Stimulated activated CD8-positive, alpha-beta memory T cell treated with anti-CD3 and anti-CD28 coated beads, Interleukin-15, amount 100 ng/mL, for 1 hour (primary cell): ENCODE measurements at regions not wholly inside any gene's neighbourhood (a gene's known extent, or its start where the extent isn't known, plus 50 kb on each side); places are given as distances from the start of the nearest gene placed in this dataset.
"Not testable (repeated sequence)": the region's sequence is repeated elsewhere in the genome, so short reads cannot be mapped to it uniquely, and the experiment has no call there.

ENCODE experiments used
- DNase-seq: peaks from one replicate; pipeline ENCODE4 v3.0.0-alpha.2; 2020; ENCODE audit warnings: low read depth

DNA sequence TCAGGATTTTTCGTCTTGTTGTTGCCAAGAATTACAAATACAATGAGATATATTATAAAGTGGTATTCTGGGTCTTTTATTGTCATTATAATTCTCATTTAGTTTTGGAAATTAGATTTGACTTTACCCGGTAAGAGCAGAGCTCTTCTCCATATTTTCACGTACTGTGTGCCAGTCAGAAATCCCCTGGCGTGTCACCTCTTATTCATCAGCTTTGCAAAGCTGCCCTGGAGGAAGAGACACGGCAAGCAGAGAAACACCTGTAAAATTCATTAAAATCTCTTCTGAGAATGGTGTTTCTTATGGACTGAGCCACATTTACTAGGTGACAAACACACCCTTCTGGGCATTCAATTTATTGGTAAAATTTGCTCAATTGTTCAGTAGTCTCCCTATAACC, 440.4 kb downstream of the HINT1 start:
- DNase-seq: no peak

DNA sequence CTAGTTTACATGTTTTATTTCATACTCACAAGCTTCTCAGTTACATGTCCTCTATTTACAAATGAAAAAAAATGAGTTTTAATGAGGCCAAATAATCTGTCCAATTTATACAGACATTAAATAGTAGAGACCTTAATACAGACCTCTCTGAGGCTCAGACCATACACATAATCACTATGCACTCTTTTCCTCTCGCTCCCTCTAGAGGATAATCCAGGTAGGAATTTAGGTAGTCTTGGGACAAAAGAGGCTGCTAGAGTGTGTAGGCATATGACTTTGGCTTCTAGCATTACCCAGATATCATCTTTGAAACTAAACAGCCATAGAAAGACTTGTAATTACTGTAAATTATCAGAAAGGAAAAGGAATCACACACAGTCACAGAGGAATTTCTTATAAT, 444.7 kb downstream of the HINT1 start:
- DNase-seq: no peak

DNA sequence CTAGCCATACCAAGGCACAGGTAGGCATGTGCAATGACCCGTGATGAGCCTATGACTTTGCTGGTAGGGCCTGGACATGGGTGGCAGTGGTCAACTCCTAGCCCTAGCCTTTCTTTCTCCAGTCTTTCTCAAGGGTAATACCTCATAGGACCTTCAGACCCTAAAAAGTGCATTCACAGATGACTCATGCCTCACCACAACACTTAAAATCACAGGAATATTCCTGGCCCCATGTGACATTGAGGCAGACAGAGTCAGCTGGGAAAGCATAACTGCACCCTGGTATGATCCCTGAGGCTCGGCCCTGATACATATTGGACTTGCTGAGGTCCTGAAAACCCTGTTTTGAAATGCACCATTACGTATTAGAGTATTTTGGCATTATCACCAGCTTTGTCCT, 449.5 kb downstream of the HINT1 start:
- DNase-seq: no peak

DNA sequence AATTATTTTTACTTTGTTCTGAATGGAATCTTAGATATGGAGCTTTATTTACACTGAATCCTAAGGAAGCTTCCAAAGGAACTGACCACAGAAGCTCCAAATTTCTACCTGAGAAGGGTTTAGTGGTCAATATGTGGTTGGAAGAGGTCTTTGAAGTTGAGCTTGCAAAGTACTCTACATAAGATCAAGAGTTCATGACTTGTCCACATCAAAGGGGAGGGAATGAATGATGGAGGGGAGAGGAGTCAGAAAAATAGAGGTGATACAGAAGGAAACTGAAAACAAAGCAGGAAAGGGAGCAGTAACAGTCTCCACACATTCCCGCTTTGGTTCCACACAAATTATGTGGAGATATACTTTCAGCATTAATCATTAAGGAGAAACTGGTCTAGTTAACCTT, 450.9 kb downstream of the HINT1 start:
- DNase-seq: no peak

DNA sequence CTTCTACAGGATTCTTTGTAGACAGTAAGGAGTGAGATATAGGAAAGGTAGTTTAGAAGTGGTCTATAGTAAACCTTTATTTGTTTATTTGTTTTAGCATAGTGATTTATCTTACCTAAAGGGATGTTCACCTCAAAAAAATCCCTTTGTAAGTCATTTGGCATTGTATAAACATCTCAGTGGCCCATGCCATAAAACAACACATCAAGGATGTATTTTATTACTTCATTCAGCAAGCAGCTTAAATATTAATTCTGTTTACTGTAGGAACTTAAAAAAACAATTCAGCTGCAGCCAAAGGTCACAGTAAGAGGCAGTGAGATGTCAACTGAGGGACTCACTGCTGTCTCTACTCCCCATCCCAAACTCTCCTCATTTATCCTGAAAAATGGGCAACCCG, 452.7 kb downstream of the HINT1 start:
- DNase-seq: no peak

DNA sequence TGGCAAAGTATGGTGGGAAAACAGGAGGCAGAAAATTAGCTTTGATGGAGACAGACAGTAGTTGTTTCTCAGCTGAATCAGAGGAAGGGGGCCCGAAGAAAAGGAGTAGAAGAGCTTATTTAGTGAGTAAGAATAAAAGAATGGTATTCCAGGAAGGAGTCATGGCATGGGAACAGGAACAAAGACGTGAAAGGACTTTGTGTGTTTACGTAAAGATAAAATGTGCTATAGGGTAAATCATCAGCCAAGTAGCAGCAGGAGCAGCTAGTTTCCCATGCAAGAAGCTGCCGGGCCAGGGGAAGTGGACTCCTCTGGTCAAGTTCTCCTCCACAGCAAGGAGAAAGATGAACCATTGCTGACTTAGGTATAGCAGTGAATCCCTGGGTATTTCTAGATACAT, 454.5 kb downstream of the HINT1 start:
- DNase-seq: no peak

DNA sequence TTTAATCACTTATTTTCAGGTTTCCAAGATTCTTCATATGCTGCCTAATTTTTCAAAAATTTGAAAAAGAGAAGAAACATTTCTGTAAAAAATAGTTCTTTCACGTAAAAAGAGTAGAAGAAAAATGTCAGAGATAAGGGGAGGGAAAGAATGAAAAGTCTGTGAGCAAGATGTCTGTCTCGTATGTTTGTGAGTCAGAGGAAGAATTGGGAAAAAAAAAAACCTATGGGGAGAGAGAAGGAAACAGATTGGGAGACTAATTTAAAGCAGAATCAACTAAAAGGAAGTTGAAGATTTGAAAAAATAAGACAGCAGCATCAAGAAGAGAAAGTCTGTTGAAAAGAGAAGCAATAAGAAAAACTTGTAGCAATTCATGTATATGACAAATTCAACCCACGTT, 456.3 kb downstream of the HINT1 start:
- DNase-seq: no peak

DNA sequence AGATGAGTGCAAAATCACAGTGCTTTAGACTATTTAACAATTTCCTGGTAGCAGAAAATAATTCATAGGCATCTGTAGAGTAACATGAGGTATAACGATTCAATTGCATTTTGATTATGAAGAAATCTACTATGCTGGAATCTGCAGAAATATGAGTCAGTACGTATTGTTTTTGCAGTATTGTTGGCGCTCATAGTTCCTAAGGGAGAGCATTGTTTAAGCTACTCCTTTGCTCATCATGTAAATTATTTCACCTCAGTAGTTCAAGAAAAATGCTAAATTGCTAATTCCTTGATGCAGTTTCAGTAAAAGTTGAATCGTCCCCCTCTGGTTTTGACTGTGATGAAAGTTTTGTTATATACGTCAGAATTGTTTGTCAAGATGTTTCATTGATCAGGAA, 458.4 kb downstream of the HINT1 start:
- DNase-seq: no peak

DNA sequence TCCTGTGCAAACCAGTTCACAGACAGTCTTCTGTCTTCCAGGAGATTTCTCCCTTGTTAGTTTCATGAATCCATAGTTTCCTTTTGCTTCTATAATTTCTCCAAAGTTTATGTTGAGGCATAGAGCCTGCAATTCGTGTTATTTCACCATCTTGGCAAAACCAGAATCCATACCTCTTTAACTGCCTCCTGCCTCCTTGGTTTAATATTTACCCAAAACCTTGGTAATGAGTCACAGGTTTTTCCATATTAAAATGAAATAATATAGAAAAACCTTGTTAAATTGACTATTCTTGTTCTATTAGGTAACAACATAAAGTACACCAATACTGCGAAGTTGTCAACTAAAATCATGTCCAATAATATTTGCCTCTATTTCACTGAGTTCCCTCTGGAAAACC, 459.7 kb downstream of the HINT1 start:
- DNase-seq: no peak

DNA sequence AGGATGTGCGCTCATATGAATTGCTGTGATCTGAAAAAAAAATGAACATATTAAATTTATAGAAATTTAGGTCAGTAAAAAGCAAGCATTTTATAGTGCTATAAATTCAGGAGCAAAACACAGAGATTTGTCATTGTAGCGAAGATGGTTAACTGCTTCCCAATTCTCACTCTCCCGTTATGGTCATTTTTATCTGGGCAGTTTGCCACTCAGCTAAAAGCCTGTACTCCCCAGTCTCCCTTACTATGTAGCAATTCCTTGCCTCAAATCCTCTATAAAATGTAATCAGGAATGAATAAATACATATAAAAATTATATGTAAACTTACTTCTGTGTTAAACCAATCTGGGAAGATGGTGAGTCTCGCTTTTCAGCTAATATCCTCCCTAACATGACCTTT, 471.5 kb downstream of the HINT1 start:
- no peak for DNase-seq

DNA sequence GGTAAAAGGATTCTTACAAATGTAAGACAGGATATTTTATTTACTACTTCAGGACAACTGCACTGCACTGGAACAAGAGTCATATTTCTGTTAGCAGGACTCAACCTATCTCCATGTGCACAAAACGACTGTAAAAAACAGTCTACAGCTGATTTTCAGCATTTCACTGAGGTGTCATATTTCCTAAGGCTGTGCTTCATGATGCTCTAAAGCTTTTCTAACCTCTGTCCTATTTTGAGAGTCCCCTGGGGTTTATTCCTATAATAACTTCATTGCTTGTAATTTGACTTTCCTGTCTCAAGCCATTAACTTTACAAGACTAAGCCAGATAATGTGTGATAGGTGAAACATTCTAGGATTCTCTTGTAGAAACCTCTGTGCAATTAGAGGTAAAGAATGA, 472.3 kb downstream of the HINT1 start:
- DNase-seq: no peak

DNA sequence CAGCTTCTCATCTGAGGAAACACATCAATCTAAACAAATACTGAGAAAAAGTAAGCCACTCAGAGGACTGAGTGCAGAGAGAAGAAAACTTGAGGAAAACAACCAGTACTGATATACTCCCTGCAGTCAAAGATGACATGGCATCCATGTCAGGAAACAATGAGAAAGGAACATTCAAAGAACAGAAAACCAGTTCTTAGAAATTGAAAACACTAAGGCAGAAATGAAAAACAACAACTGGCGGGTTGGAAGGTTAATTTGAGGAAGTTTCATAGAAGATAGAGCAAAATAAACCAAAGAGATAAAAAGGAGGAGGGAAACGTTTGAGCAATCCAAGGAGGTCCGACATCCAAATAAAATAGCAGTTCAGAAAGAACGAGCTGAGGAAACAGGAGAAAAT, 475.2 kb downstream of the HINT1 start:
- no peak for DNase-seq

DNA sequence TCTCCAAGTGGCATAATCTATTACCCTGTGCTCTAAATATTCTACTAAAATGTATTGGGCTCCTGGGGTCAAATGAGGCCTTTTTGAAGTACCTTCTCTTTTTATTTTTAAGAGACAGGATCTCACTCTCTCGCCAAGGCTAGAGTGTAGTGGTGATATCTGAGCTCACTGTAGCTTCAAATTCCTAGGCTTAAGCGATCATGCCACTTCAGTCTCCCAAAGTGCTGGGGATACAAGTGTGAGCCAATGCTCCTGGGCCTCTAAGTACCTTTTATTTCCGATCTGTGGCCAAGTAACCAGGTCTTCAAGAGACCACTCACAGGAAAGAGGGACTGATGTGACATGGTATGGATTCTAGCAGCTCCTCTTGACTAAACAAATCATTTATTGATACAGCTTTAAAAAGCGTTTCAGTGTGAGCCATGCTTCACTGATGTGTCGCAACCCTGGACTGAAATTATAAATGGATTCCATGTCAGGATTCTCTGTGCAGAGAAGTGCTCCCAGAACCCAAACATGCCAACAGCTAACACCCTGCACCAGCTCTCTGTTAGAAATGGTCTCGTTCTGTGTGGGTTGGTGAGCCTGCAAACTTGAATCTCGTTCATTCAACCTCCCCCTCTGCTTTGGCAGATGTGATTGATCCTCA, 477.8 kb downstream of the HINT1 start:
- DNase-seq: no peak

DNA sequence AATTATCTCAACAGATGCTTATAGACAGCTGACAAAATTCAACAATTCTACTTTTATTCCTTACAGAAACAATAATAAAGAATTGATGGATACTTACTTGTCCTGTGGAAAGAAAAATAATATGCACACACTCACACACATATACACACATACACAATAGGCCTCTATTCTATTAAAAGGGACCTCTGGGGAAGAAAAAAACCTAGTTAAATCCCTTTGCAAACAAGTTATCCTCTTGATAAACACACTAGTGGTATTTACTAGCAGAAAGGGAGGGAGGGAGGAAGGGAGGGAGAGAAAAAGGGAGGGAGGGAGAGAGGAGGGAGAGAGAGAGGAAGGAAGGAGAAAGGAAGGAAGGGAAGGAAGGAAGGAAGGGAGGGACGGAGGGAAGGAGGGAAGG, 486.4 kb downstream of the HINT1 start:
- no peak for DNase-seq

DNA sequence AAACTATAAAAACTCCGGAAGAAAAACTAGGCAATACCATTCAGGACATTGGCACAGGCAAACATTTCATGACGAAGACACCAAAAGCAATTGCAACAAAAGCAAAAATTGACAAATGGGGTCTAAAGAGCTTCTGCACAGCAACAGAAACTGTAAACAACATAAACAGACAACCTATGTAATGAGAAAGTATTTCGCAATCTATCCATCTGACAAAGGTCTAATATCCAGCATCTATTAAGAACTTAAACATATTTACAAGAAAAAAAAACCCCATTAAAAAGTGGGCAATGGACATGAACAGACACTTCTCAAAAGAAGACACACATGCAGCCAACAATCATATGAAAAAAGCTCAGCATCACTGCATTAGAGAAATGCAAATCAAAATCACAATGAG, 498.6 kb downstream of the HINT1 start:
- no peak for DNase-seq

DNA sequence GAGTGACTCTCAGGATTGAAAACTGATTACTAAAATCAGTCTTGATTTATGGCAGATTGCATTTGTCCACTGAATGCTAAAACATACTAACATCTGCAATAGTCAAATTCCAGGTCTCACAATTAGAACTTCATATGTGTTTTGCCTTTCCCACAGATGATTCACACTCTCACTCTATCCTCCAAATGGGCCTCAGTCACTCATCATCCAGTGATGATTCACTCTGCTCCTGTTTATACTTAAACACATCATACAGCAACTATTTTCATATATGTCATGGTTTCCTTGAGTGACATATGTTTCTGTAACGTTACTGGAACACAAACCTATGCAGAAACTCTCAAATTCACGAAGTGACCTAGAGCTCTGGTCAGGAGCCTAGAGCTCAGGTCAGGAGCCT, 512.9 kb downstream of the HINT1 start:
- no peak for DNase-seq

DNA sequence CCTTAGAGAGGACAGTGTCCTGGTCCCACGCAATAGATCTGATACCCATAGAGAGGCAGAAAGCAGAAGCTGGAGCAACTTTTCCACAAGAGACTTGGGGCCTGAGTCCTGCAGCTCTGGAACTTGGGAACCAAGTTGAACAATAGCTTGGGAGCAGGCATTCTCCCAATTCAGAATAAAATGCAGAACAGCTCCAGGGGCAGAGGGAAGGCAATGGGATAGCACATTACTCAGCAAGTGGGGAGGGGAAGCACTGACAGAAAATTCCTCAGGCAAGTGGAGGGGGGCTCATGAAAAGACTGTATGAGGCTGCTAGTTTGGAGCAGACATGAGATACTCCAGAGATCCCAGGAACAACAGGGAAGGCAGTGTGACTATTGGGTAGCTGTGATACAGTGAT, 513.6 kb downstream of the HINT1 start:
- no peak for DNase-seq

DNA sequence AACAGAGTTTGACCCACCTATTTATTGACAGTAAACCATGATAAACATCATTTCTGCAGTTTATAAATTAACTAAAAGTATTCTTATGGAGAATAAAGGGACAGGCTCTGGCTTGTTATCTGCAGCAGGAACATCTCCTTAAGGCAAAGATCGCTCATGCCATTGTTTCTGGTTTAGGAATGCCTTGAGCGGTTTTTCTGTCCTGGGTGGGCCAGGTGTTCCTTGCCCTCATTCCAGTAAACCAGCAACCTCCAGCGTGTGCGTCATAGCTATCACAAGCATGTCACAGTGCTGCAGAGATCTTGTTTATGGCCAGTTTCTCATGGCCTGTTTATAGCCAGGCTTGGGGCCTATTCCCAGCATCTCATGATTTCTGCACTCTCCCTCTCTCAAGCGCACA, 521.7 kb downstream of the HINT1 start:
- no peak for DNase-seq

DNA sequence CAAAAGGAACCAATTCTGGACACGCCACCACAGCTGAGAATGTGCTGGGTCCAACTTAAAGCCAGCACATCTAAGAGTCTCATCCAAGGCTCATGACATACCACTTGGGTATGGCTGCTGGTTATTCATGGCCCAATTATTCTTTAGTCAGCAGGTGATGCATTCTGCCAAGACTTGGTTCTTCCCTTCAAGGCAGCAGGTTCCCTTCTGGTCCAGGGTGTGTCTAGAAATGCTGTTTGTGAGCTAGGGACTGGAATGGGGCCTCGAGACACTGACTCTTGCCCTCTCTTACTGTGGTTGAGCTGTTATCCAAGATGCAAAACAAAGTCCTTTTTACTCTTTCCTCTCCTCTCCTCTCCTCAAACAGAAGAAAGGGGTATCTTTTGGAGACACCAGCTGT, 522.6 kb downstream of the HINT1 start:
- no peak for DNase-seq

DNA sequence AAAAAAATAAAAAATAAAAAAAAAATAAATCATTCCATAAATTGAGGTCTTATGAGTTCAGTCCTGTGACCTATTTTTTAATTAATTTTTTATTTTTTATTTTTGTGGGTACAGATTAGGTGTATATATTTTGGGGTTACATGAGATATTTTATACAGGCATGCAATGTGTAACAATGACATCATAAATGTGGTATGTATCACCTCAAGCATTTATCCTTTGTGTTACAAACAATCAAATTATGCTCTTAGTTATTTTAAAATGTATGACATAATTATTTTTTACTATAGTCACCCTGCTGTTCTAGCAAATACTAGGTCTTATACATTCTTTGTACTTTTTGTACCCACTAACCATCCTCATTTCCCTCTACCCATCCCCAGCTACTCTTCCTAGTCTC, 537.9 kb downstream of the HINT1 start:
- no peak for DNase-seq

DNA sequence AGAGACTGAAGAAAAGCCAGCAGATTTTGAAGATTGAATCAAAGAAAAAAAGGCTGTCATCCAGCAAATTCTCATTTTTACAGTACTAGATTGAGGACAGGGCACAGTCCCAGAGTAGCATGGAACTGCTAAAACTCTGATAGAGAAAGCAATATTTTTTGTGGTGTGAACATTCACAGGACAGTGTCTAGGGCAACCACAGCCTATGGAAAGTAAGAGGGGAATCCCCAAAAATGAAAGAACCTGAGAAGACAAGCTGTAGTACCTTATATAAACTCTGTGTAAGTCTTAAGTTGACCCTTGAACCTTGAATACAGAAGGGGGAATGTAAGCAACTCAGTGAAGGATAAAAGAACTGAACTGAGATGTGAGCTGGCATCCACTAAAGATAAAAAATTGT, 540.3 kb downstream of the HINT1 start:
- DNase-seq: no peak

DNA sequence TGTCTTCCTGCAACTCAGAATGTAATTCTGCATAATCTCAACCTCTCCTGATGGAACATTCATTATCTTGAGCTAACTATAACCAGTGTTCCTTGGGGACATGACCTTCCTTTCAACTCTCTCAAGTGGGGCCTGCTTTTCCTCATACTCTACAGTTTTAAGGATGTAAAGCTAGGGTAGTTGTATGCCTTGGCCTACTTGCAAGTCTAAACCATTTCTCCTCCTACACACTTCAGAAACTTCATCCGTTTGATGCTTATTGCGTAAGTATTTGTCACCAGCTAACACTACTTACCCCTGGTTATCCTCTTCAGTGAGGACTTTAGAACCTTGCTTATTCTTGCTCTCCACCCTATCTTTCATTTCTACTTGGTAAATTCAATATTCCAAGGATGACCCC, 548.9 kb downstream of the HINT1 start:
- DNase-seq: no peak

DNA sequence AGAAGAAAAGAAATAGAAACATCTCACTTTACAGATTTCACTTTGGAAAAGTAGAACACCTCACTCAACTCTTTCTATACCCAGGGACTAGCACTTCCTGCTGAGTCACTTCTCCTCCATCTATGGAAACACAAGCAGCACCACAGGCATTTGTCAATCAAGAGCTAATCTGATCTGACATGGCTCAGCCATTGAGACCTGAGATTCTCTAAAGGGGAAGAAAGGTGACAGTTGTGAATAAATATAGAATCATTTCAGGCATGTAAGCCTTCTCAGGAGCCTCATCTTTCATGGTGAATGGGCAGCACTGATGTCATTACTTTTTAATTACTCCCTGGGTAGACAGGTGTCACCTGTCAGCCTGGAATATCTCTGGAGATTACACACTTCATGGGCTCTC, 559.8 kb downstream of the HINT1 start:
- no peak for DNase-seq

DNA sequence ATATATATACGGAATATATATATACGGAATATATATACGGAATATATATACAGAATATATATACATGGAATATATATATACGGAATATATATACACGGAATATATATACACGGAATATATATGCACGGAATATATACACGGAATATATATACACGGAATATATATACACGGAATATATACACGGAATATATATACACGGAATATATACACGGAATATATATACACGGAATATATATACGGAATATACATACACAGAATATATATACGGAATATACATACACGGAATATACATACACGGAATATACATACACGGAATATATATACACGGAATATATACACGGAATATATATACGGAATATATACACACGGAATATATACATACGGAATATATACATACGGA, 568.4 kb downstream of the HINT1 start:
- not testable (repeated sequence) for DNase-seq

DNA sequence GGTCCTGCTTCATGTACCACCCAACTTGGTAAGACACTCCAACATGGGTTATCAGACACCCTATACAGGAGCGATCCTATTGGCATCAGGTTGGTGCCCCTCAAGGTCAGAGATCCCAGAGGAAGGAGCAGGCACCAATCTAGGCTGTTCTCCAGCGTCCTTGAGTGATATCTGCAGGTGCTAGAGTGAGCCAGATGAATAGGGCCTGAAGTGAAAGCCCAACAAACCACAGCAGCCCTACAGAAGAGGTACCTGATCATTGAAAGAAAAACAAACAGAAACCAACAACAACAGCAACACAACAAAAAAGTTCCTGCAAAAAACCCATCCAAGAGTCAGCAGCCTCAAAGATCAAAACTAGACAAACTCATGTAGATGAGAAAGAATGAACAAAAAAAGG, 584.8 kb downstream of the HINT1 start:
- DNase-seq: no peak
